GM19328 (cell line): ENCODE measurements at regions not wholly inside any gene's neighbourhood (a gene's known extent, or its start where the extent isn't known, plus 50 kb on each side); places are given as distances from the start of the nearest gene placed in this dataset.
"Not testable (repeated sequence)": the region's sequence is repeated elsewhere in the genome, so short reads cannot be mapped to it uniquely, and the experiment has no call there.

Source experiments
- ATAC-seq: cut with Tn5 transposase; IDR thresholded peaks from one replicate; pipeline ENCODE4 v1.9.1; 2021; ENCODE audit warnings: mild to moderate bottlenecking, moderate library complexity; ENCODE audit not compliant: unreplicated experiment

DNA sequence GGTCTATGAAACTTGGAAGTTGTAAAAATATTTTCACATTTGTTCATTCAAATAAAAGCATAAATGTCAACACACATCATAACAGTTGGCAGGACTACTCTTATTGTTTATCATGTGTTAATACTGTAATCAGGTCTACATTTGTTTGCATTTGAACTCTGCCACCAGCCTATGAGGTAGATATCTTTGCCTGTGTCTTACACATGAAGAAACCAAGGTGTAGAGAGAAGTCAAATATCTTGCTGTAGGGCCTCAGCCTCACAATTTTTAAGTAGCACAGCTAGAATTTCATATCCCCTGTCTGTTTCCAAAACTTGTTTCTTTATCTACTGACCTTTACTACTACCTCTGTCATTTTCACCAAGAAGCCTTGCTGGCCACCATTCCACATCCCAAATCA, 161.9 kb downstream of the ZIC4 start:
- no peak for ATAC-seq

DNA sequence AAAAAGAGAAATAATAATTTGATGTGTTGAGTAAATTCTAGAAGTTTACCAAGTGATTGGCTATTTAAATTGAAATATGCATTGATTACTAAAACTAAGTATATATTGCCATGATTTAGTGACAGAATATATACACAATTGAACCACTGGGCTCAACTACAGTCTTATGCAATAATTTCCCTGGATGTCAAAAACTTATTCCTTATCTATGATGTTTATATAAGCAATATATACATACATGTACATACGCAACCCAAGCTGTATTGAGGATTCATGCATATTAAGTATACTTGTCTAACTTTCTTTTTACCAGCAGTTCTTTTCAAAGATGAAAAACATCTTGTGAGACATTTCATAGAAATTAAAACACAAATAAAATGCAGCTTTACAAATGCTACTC, 165.8 kb downstream of the ZIC4 start:
- ATAC-seq: no peak

GRCh38 chr3:147237991-147238390, 168.4 kb downstream of the ZIC4 start:
- ATAC-seq: no peak

DNA sequence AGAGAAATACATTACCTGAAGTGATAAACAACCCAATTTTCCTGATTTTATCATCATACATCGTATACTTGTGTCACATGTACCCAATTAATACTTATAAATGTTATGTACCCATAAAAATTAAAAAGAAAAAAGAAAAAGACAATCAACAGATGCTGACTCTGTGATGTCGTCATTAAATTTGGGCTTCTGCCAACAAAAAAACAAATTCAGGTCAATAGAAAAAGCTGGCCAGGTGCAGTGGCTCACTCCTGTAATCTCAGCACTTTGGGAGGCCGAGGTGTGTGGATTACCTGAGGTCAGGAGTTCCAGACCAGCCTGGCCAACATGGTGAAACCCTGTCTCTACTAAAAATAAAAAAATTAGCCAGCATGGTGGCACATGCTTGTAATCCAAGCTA, 174.4 kb downstream of the ZIC4 start:
- ATAC-seq: not testable (repeated sequence)

DNA sequence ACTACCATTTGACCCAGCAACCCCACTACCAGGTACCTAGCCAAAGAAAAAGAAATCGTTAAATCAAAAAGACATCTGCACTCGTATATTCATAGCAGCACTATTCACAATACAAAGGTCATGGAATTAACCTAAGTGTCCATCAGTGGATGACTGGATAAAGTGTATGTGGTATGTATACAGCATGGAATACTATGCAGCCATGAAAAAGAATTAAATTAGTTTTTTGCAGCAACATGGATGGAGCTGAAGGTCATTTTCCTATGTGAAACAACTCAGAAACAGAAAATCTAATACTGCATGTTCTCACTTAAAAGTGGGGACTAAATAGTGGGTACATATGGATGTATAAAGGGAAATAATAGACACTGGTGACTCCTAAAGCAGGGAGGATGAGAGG, 175.2 kb downstream of the ZIC4 start:
- no peak for ATAC-seq

DNA sequence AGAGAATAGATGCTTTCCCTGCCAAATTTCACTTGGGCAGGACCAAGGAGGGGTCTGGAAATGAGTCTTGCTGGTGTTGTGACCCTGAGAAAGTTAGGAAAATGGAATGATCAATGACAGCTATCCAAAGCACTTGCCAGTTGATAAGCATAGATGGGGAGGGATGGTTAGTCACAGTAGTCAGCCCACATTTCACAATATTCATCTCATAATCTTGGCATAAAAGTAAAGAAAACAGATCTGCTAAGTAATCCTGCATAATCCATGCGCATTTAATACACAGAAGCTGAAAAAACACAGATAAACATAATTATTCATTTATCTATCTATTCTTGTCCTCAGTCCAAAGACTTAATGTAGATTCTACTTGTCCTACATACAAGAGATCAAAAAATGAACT, 184.1 kb downstream of the ZIC4 start:
- no peak for ATAC-seq

DNA sequence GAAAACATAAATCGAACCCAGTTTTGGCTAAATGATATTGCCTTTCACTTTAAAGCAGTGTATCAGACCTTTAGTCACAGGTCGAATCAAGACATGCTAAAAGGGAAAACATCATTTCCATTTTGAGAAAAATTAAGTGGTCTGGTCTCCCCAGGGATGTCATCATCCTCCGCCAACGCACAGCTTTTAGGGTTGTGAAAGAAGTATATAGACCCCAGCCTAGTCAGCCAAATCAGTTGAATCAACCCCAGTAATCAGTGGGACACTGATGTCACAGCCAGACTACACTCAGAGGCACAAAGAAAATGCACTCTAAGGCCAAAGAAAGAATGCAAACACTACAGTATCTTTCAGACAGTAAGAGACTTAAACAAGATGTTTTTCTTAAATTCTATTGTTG, 187.4 kb downstream of the ZIC4 start:
- ATAC-seq: no peak

DNA sequence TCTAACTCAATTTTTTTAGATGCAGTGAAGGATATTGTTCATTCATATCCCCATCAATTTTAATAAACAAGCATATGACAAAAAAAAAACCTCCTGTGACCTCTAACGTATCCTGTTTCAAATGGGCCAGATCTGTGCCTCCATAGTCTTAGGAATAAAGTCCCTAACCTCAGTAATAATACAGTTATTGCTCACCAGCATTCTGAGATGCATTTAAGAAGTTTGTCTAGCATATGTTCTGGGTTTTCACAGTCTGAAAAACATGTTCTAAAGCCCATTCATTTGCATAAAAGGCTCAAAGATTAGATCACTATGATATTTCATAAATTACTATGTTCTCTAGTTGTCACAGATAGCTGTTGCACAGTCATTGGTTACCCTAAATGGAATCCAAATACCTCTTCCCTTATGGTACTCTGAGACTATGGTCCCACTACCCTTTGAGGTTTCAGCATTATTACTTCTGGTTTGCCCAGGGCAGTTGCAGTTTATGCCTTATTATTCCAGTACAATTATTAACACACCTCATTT, 190.1 kb downstream of the ZIC4 start:
- ATAC-seq: no peak

DNA sequence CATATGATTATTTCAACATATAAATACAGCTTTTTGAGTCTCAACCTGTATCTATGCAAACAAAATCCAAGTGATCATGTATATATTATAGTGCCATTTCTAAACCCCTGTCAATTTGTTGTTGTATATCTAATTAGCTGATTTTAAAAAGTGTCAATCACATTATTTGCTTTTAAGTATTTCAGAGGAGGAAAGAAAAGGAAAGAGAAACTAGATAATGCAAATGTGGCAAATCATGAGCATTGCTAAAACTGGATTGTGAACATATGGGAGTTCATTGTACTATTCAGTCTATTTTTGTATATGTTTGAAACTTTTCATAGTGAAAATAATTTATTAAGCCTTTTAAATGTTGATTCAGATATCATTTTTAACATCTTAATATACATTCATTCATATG, 190.7 kb downstream of the ZIC4 start:
- peak; percentile 45 for ATAC-seq

- ATAC-seq: no peak
Measured at GRCh38 chr3:147213633-147214032, 192.7 kb downstream of the ZIC4 start.

DNA sequence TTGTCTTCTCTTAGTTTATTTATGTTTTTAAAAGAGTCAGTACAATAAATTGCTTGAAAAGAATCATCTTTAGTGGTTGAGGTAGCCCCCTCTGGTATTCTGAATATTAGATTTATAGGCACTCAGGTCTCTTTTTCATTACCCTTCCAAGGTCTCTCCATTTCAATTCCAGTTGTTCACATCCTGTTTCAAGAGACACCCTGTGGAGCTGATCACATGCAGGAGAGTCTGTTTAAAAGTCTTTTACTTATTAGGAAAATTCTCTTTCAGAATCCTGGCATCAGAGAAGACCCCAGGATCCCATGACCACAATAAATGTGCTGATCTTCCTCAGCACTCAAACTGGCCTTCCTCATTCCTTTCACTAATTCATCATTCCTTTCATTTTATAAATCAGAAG, 195.7 kb downstream of the ZIC4 start:
- no peak for ATAC-seq

- ATAC-seq: no peak
Measured at GRCh38 chr3:147201086-147201485, 205.3 kb downstream of the ZIC4 start.

DNA sequence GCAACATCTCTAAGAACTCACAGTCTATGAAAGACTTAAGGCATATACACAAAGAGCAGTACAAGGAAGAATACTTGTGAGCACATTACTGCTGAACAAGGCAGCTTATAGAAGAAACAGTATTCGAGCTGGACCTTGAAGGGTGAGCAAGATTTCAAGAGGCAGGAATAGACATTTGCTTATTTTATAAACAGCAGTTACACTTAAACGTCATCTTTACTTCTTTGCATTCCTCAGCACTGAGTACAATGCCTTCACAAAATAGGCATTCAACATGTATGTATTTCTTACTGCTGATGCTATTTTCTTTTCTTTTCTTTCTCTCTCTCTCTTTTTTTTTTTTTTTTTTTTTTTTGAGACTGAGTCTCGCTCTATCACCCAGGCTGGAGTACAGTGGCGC, 205.8 kb downstream of the ZIC4 start:
- no peak for ATAC-seq

GRCh38 chr3:147197739-147198138, 208.6 kb downstream of the ZIC4 start:
- ATAC-seq: no peak

- ATAC-seq: no peak
Measured at GRCh38 chr3:147195887-147196286, 210.5 kb downstream of the ZIC4 start.

DNA sequence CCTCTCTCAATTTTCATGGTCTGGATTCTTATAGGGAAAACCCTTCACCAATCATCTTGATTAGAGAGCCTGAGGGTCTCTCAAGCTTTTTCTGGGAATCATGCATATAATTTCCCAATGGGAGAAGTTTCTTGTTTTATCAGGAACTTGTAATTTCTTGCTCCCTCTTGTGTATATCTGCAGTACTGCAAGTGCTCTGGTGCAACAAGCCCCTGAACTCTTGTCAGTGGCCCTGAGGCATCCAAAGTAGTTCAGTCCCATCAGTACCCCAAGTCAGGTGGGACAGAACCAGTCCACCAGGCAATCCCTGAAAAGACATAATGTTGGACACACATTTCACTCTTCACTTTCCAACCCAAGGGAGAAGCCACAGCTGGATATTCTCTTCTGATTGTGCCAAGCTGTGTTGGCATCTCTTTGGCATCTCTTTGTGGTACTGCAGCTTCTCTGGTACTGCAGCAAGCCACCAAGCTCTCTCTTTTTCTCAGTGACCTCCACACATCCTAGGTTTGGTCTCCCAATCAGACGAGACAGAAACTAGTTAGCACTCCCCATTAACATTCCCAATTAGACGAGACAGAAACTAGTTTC, 214.5 kb downstream of the ZIC4 start:
- peak; percentile 55 for ATAC-seq

GRCh38 chr3:147189016-147189415, 217.3 kb downstream of the ZIC4 start:
- ATAC-seq: no peak

GRCh38 chr3:147187687-147188086, 218.7 kb downstream of the ZIC4 start:
- no peak for ATAC-seq

DNA sequence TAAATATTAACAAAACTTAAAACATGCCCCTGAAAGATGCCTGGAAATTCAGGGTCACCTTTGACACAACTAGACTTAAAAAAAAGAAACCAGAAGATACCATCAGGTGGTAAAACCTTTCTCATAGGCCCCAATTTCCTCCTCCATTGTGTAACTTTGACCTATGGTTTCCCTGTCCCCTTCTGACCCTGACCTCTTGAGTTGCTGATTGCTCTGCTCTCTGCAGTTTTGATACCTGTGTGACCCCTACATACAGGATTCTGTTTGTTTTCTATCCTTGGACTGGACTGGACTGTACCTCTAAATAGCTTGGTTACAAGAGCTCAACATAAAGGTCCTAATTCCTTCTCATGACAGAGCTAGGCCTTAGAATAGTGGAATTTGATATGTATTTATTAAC, 220.6 kb downstream of the ZIC4 start:
- no peak for ATAC-seq

DNA sequence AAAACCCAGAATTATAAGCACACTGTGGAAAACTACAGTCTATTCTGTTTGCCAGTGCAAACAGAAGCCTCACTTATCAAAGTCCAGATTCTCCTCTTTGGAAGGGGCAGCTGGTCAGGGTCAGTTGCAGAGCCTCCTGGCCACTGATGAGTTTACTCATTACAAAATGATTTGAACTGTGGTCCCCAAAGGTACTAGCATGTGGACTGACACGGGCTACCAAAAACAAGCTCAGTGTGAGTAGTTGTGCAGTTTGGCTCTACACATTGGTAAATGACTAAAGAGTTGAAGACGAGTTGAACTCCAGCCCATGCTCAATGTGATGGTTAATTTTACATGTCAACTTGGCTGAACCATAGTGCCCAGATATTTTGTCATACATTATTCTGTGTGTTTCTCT, 221.5 kb downstream of the ZIC4 start:
- ATAC-seq: no peak

GRCh38 chr3:147173257-147173656, 233.1 kb downstream of the ZIC4 start:
- no peak for ATAC-seq

DNA sequence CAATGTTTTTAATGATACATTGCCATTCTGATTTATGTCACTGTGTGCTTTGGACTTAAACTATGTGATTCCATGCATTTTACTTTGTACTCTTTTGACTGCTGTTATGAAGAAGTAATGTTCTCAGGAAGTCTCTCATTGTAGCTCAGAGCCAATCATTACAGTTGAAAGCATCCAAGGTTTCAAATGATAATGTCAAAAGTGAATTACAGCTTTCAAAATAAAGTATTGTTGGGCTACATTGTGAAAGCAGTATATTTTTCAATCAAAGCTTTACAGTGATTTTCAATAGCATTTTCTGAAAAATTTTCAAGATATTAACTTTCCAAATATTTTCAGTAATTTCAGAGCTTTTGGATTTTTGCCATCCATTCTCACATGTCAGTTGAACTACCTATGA, 243.6 kb downstream of the ZIC4 start:
- ATAC-seq: no peak

- ATAC-seq: no peak
Measured at GRCh38 chr3:147161833-147162232, 244.5 kb downstream of the ZIC4 start.
